Panc1 (cell line): ENCODE measurements at regions not wholly inside any gene's neighbourhood (a gene's known extent, or its start where the extent isn't known, plus 50 kb on each side); places are given as distances from the start of the nearest gene placed in this dataset.

ENCODE experiments used
- POLR2AphosphoS5 ChIP-seq: IDR thresholded peaks from 2 replicates; pipeline ENCODE4 v1.6.1; 2012; ENCODE audit warnings: mild to moderate bottlenecking, low read depth, low read length, moderate library complexity
- SIN3A ChIP-seq: IDR thresholded peaks from 2 replicates; pipeline ENCODE4 v1.6.1; 2012; ENCODE audit warnings: low read depth, mild to moderate bottlenecking, low read length, moderate library complexity, borderline replicate concordance; ENCODE audit not compliant: insufficient read depth
- TCF7L2 ChIP-seq: IDR thresholded peaks from 2 replicates; pipeline ENCODE4 v1.6.1; 2011; ENCODE audit warnings: mild to moderate bottlenecking, low read depth, low read length, inconsistent platforms
- TF ChIP-seq, protein P1 (sequence below): fragments of 450-650 bp; IDR thresholded peaks from 2 replicates; pipeline ENCODE4 v1.5.1; 2017; ENCODE audit warnings: mild to moderate bottlenecking

DNA sequence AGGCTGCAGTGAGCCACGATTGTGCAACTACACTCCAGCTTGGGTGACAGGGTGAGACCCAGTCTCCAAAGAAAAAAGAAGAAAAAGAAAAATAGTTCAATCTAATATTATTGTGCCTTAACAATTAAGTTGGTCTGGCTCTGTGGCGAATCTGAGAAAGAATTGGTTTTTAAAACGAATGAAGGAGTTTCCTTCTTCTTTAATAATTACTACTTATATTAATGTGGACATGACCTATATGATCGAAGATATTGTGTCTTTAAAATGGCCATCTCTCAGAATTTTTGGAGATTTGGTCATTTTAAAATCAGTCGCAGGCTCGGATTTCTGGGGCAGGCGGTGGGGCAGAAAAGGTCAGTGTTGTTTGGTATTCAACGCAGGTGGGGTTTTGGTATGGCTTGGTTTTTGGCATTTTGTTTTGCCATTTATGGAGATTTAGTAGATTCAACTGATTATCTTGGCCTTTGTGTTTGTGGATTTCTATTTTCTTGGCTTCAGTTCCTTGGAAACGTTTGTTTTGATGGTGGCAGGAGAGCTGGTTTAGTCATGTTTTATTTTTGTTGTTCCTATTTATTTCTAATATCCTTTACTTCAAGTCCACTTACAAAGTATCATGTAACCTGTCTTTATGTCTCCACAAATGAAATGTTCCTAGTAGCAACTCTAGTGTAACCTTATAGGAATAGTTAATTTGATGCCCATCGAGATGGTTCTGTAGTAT is 178.8 kb upstream of the MKLN1 start:
- no peak for TF ChIP-seq POLR2AphosphoS5
- TF ChIP-seq TCF7L2, result no peak
- TF ChIP-seq, protein P1, sequence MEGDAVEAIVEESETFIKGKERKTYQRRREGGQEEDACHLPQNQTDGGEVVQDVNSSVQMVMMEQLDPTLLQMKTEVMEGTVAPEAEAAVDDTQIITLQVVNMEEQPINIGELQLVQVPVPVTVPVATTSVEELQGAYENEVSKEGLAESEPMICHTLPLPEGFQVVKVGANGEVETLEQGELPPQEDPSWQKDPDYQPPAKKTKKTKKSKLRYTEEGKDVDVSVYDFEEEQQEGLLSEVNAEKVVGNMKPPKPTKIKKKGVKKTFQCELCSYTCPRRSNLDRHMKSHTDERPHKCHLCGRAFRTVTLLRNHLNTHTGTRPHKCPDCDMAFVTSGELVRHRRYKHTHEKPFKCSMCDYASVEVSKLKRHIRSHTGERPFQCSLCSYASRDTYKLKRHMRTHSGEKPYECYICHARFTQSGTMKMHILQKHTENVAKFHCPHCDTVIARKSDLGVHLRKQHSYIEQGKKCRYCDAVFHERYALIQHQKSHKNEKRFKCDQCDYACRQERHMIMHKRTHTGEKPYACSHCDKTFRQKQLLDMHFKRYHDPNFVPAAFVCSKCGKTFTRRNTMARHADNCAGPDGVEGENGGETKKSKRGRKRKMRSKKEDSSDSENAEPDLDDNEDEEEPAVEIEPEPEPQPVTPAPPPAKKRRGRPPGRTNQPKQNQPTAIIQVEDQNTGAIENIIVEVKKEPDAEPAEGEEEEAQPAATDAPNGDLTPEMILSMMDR, result no peak
- no peak for TF ChIP-seq SIN3A
